NT2/D1 (cell line): ENCODE measurements at regions not wholly inside any gene's neighbourhood (a gene's known extent, or its start where the extent isn't known, plus 50 kb on each side); places are given as distances from the start of the nearest gene placed in this dataset.

Experiments
- YY1 ChIP-seq: IDR thresholded peaks from 2 replicates; pipeline ENCODE4 v1.6.1; 2011; ENCODE audit not compliant: insufficient read length, insufficient read depth
- ZNF274 ChIP-seq: IDR thresholded peaks from 2 replicates; pipeline ENCODE4 v1.6.1; 2011; ENCODE audit warnings: mild to moderate bottlenecking, low read depth, low read length

GRCh38 chr5:173463207-173463606, 135.0 kb upstream of the STC2 start:
- no peak for TF ChIP-seq ZNF274
- no peak for TF ChIP-seq YY1
